GM11168 (cell line): ENCODE measurements at regions not wholly inside any gene's neighbourhood (a gene's known extent, or its start where the extent isn't known, plus 50 kb on each side); places are given as distances from the start of the nearest gene placed in this dataset.

Source experiments
- in situ Hi-C: fragments of 300-500 bp; cut with MboI; formaldehyde crosslinking; loops from one replicate; pipeline ENCODE4 v1.12.0; 2022; ENCODE audit warnings: low sequenced_read_pairs; ENCODE audit not compliant: unreplicated experiment

- in situ Hi-C loops: no loop called here
These were observed 439.7 kb upstream of the FANCL start for GRCh38 chr2:58680755-58681310.

DNA sequence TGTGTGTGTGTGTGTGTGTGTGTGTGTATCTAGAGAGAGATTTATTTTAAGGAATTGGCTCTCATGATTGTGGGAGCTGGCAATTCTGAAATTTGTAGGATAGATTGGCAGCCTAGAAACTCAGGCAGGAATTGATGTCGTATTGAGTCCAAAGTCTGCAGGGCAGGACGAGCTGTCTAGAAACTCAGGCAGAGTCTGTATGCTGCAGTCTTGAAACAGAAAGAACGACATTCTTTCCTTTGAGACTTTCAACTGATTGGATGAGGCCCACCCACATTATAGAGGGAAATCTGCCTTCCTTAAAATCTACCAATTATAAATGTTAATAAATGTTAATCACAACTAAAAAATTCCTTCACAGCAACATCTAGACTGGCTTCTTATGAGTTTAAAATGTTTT lies 436.6 kb upstream of the FANCL start:
- in situ Hi-C loops: no loop called here

- in situ Hi-C loops: no loop called here
These were observed 430.6 kb upstream of the FANCL start for GRCh38 chr2:58671675-58672074.

DNA sequence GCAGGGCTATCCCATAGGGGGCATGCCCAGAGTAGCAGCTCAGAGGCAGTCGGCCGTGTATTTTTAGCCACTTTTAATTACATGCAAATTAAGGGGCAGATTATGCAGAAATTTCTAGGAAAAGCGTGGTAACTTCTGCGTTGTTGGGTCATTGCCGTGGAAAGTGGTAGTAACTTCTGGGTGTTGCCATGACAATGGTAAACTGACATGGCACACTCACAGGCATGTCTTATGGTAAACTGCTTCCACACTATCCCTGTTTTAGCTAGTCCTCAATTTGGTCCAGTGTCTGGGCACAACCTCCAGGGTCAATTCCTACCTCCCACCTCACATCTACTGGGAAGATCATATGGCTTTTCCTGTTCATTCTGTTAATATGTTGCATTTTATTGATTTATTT lies 428.9 kb upstream of the FANCL start:
- in situ Hi-C loops: no loop called here

DNA sequence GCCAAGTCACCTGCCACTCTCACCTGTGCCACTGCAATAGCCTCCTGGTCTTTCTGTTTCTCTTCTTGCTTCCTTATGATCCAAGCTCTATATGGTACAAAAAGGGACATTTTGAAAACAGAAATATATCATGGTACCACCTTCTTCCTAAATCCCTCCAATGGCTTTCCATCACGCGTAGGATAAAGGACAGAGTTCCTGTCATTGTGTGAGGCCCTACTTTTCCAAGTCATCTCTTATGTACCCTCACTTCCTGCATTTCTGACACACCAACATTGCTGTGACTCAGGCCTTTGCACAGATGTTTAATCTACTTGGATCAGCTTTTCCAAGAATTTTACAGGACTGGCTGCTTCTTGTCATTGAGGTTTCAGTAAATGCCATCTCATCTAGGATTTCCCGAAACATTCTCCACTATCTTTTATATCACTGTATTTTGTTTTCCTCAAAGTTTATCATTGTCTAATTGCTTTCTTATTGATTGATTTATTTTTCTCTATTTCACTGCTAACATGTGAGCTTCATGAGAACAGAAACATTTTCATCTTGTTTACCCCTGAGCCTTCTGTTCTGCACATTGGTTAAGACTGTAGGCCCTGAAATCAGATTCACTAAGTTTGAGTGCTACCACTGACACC lies 426.1 kb upstream of the FANCL start:
- in situ Hi-C loops: no loop called here

DNA sequence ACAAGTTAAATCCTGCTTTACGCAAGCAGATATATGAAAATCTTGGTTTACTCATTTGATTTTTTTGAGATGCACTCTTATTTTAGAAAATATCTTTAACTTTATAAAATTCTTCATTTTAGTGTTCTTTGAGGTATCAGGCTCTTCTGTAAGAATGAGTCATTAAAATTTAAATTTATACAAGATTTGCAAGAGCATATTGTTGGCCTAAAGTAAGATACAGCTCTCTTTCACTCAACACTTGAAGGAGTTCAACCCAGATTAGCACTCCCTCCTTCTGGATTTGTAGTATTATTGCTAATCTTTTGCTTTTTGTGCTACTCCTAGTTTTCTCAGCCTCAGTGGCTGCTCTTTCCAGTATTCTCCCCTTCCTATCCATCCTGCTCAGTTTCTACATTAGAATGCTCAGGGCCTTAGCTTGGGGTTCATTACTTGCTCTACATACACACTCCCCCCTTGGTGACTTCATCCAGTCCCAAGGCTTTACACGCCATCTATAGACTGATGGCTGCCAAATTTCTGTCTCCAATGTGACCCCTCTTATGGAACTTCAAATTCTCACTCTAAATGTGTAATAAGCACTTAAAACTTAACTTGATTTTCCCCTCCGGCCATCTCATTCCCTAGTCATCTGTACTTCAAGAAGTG lies 425.3 kb upstream of the FANCL start:
- in situ Hi-C loops: no loop called here

GRCh38 chr2:58665154-58665553 lies 424.0 kb upstream of the FANCL start:
- in situ Hi-C loops: no loop called here

- in situ Hi-C loops: no loop called here
These were observed 423.5 kb upstream of the FANCL start for GRCh38 chr2:58664523-58665151.

DNA sequence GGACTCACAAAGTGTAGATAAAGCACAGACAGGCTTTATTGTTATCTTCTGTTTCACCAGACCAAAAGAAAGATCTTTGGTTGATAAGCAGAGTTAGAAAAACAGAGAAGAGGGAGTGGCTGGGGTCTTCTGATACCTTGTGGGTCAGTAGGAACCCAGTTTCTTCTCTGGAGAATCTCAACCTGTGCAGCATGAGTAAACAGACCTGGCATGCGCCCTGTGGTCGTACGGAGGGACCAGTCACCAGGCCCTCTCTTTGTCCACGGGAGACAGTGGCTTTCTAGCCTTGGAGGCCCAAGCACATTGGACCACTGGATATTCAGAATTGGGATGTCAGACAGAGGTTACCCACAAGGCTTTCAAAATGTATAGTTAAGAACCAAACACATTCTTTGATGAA lies 418.9 kb upstream of the FANCL start:
- in situ Hi-C loops: no loop called here

DNA sequence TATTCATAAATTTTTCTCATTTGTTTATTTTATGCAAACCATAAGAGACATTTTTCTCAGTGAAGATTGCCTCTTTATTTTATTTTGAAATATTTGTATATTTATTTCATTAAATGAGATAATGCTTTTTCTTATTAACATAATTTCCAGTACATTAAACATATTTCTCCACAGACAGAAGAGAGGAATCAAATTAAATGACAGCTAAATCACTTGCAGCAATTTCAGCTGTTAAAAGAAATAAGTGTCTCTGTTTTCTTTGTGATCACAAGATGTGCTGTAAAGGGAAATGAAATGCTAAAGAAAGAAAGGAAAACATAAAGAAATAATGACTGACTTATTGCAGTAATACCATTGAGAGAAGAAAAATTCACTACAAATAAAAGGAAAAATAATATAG lies 414.0 kb upstream of the FANCL start:
- in situ Hi-C loops: no loop called here

GRCh38 chr2:58651930-58652329 lies 410.8 kb upstream of the FANCL start:
- in situ Hi-C loops: no loop called here

- in situ Hi-C loops: no loop called here
These were observed 409.7 kb upstream of the FANCL start for GRCh38 chr2:58650781-58651180.

GRCh38 chr2:58649756-58650155 lies 408.6 kb upstream of the FANCL start:
- in situ Hi-C loops: no loop called here

DNA sequence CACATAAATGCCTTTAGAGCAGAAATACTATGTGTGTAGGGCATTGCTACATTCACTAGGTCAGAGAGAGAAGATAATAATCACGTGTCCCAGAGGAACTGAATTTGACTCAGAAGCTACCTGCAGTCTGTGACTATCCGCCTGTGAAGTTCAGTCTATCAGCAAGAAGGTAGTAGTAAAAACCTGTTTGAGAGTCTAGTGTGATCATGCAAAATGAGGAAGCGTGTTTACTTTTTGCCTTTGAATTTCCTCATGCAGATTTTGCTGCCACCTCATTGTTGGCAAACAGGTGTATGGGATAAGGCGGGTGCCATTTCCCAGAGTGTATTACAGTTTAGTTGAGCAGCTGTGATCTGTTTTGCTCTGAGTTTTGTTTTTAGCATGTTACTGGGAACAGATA lies 403.9 kb upstream of the FANCL start:
- in situ Hi-C loops: no loop called here

DNA sequence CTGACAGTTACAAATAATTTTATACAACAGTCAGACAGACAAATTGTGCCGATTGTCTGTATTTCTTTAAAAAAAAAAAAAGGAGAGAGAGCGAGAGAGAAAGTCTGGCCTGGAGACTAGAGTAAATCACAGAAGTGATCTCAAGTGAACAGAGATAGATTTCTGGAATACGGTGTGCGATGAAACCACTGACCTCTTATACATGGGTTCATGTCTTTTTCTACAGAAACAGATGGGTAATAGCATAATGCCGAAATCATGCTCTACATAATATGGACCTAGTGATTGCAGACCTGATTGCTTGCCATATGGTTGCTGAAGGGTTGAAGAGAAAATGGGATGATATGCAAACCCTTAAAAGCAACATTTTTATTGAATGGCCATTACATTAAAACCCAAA lies 403.3 kb upstream of the FANCL start:
- in situ Hi-C loops: no loop called here

DNA sequence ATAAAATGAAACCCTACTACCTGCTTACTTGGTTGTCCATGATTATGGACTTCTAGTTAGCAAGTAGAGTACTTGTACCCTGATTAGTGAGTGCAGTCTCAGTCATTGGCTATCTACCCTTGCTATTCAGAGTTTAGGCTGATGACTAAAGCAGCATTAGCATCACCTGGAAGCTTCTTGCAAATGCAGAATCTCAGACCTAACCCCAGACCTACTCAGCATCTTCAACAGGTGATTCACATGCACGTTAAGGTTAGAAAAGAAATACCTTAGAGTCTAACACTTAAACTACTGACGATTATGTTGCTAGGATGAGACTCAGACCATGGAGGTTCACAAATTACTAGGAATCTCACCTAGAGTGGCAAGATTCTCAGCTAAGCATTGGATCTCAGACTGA lies 399.9 kb upstream of the FANCL start:
- in situ Hi-C loops: no loop called here

- in situ Hi-C loops: no loop called here
These were observed 398.9 kb upstream of the FANCL start for GRCh38 chr2:58640042-58640441.

DNA sequence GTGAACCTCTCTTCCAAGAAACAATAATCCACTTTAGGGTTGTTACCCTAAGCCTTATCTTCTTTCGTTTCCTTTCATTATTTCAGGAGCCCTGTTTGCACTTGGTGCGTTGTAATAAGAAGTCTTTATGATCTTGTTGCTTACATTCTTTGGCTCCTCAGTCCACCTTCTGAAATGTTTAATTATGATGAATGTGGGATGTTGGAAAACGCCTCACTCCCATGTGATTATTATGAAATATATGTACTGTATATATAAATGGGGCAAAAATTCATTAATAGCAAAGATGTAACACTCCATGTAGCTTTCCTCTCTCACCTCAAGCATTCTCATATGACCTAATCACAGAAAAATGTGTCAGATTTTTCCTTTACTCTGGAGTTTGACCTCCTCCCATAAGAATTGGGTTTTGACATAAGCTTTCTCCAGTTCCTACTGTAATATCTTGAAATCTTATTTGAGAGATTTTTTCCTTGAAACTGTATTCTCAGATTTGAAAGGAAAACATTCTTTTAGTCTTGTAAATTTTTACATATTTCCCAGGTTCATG lies 397.2 kb upstream of the FANCL start:
- in situ Hi-C loops: no loop called here

- in situ Hi-C loops: no loop called here
These were observed 395.7 kb upstream of the FANCL start for GRCh38 chr2:58636872-58637271.

DNA sequence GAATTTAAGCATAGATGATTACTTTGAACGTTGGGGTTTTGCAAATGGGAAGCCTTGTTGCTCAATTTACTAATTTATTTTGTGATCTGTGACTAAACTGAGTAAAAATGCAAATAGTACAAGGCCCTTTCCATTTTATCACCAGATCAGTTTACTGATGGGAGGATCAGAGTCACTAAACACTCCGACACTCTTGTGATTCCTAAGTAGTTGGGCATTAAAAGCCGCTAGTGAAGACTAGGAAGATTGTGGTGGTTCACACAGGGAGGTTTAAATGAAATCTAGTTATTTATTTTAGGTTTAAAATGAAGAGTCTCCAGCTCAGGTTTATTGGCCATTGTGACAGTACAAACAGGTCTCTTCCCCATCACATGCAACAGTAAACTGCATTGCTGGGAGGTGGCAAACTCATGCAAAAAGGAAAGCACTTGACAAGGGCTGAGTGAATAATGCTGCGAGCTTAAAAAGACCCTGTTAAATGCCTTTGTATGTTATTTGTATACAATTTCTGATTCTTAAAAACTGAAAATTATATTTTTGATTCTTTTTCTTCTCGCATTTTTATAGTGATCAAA lies 394.8 kb upstream of the FANCL start:
- in situ Hi-C loops: no loop called here
